ENCODE measurements at regions not wholly inside any gene's neighbourhood (a gene's known extent, or its start where the extent isn't known, plus 50 kb on each side); places are given as distances from the start of the nearest gene placed in this dataset.

- no peak for DNase-seq (ENCODE audit: low spot score)
- no peak for TF ChIP-seq CTCF (IDR thresholded peaks at IDR 0.05)
- no peak overlapping the region for H3K4me3 ChIP-seq
- peak overlapping the region in 1 of 2 donors; percentile 43 for H3K27ac ChIP-seq
Measured at GRCh38 chr10:78925800-78926319, 142.9 kb upstream of the ZMIZ1 start.

GRCh38 chr10:78927257-78927995 lies 141.3 kb upstream of the ZMIZ1 start:
- no peak for DNase-seq (ENCODE audit: low spot score)
- no peak for TF ChIP-seq CTCF (IDR thresholded peaks at IDR 0.05)
- Histone ChIP-seq H3K27ac (no peak overlapping the region), H3K4me3 (no peak overlapping the region)

- H3K27ac ChIP-seq, result no peak overlapping the region
- TF ChIP-seq CTCF (IDR thresholded peaks at IDR 0.05), result no peak
- no peak overlapping the region for H3K4me3 ChIP-seq
- DNase-seq (ENCODE audit: low spot score), result no peak
Measured at GRCh38 chr10:78928330-78928729, 140.4 kb upstream of the ZMIZ1 start.

- H3K27ac ChIP-seq, result no peak overlapping the region
- TF ChIP-seq CTCF (IDR thresholded peaks at IDR 0.05), result no peak
- no peak for DNase-seq (ENCODE audit: low spot score)
- no peak overlapping the region for H3K4me3 ChIP-seq
Measured at GRCh38 chr10:78929541-78929940, 139.2 kb upstream of the ZMIZ1 start.

GRCh38 chr10:78931321-78932053 lies 137.3 kb upstream of the ZMIZ1 start:
- Histone ChIP-seq H3K27ac (peak overlapping the region in 1 of 2 donors; percentile 68), H3K4me3 (no peak overlapping the region)
- no peak for DNase-seq (ENCODE audit: low spot score)
- TF ChIP-seq CTCF (IDR thresholded peaks at IDR 0.05), result no peak

- Histone ChIP-seq H3K27ac (peak overlapping the region in 1 of 2 donors; percentile 68), H3K4me3 (no peak overlapping the region)
- no peak for TF ChIP-seq CTCF (IDR thresholded peaks at IDR 0.05)
- no peak for DNase-seq (ENCODE audit: low spot score)
Measured at GRCh38 chr10:78932054-78932386, 136.7 kb upstream of the ZMIZ1 start.

All from coronary artery (tissue), 2 donors.